G401 (cell line): ENCODE measurements at regions not wholly inside any gene's neighbourhood (a gene's known extent, or its start where the extent isn't known, plus 50 kb on each side); places are given as distances from the start of the nearest gene placed in this dataset.

Experiments used
- DNase-seq: peaks from one replicate; pipeline ENCODE4 v3.0.0-alpha.2; 2015; ENCODE audit warnings: low spot score
- in situ Hi-C: cut with HindIII; loops from 2 replicates; pipeline ENCODE4 v1.10.0; 2016; ENCODE audit warnings: low sequenced_read_pairs, mixed read lengths

DNA sequence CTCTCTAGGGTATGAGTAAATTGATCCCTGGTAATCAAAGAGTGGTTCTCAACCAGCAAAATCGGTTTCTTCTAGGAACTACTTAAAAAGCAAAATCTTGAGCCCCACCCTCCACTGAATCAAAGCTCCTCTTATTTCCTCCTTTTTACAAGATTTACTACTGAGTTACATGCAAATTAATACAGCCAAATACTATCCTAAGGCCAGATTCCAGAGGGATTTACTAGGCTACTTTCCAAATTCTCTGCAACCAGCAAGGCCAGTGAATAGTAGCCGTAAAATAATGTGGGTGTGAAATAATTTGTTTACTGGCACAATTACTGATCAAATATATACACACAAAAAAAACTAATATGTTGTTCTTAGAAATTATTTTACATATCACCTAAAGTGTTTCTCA lies 1583.8 kb downstream of the NCAM2 start:
- DNase-seq: no peak
- in situ Hi-C loops: no loop called here

DNA sequence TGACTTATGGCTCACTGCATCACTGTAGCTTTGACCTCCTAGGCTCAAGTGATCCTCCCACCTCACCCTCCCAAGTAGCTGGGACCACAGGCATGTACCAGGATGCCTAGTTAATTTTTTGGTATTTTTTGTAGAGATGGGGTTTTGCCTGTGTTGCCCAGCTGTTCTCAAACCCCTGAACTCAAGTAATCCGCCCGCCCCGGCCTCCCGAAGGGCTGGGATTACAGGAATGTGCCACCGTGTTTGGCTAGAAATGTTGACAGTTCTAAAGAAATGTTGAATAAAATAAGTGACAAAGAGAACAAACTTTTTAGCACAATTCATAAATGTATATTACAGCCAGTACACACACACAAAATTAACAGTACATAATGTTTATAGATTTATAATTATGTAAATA lies 1586.1 kb downstream of the NCAM2 start:
- in situ Hi-C loops: no loop called here
- DNase-seq: no peak

DNA sequence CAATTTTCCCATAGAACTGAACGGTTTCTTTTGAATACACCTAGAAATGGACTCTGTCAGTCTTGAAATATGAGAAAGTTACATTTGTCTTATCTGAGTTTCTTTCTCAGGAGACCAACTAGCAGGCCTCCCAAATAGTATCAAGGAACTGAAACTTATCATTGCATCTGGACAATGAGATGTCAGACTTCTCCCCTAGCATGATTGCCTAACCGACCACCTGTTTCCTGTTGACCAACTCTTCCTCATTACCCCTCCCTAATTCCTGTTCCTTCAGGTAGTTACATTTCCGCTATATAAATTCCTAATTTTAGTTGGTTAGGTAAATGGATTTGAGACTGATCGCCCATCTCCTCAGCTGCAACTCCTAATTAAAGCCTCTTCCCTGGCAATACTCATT lies 1587.3 kb downstream of the NCAM2 start:
- in situ Hi-C loops: no loop called here
- DNase-seq: no peak

DNA sequence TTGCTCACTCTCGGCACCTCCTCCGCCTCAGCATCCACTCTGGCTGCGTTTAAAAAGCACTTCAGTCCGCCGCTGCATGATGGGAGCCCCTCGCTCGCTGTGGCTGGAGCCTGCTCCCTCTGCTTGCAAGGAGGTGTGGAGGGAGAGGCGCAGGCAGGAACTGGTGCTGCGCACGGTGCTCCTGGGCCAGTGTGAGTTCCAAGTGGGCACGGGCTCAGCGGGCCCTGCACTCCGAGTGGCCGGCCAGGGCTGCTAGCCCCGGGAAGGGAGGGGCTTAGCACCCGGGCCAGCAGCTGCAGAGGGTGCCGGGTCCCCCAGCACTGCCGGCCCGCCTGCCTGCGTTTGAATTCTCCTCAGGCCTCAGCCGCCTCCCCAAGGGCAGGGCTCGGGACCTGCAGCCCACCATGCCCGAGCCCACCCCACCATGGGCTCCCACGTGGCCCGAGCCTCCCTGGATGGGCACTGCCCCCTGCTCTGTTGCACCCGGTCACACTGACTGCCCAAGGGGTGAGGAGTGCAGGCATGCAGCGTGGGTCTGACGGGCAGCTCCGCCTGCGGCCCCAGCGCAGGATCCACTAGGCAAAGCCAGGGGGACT lies 1599.5 kb downstream of the NCAM2 start:
- DNase-seq: no peak
- in situ Hi-C loops: no loop called here

DNA sequence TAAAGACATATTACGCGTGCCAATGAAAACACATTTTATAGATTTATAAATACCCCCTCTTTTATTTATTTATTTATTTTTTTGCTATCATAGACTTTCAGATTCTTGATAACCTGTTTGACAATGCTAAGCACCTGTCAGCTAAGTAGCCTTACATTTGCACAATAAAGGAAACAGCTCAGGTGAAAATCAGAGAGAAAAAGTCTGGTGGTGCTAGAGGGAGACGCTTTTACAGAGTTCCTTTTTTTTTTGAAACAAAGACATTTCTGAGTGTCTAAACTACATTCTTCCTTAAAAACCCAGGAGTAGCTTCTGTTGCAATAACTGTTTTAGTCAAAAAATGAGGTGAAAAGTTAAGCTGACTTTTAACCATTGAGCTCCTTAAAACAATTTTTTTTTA lies 1611.6 kb downstream of the NCAM2 start:
- no peak for DNase-seq
- in situ Hi-C loops: no loop called here

DNA sequence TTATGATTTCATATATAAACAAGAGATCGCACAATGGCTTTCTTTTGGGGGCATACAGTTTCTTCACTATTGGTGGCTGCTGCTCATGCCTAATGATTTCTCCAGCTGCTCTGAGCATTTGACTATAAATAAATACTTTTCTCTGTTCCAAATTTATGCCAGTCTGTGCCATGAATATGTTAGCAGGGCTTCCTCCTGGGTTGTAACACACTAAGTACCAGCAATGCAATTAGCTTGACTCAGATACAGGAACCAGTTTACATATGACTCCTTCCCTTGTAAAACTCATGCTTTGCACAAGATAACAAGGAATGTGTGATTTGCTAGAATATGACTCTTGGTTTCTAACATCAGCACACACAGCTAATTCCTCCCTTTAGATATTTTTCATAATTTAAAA lies 1629.7 kb downstream of the NCAM2 start:
- in situ Hi-C loops: no loop called here
- DNase-seq: no peak

DNA sequence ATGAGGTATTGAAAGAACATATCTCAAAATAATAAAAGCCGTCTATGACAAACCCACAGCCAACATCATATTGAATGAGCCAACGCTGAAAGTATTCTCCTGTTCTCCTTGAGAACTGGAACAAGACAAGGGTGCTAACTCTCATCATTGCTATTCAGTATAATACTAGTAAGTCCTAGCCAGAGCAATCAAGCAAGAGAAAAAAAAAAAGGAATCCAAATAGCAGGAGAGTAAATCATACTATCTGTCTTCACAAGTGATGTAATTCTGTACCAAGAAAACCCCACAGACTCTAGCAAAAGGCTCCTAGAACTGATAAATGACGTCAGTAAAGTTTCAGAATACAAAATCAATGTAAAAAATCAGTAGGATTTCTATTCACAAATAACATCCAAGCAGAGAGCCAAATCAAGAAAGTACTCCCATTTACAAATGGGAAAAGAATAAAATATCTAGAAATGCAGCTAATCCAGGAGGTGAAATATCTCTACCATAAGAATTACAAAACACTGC lies 1632.8 kb downstream of the NCAM2 start:
- DNase-seq: no peak
- in situ Hi-C loops: no loop called here

DNA sequence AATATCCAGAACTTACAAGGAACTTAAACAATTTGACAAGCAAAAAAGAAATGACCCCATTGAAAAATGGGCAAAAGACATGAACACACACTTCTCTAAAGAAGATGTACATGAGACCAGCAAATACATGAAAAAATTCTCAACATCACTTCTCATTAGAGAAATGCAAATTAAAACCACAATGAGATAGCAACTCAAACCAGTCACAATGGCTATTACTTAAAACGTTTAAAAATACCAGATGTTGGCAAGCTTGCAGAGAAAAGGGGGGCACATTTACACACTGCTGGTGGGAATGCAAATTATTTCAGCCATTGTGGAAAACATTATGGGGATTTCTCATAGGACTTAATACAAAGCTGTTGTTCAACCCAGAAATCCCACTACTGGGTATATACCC lies 1634.0 kb downstream of the NCAM2 start:
- no peak for DNase-seq
- in situ Hi-C loops: no loop called here

DNA sequence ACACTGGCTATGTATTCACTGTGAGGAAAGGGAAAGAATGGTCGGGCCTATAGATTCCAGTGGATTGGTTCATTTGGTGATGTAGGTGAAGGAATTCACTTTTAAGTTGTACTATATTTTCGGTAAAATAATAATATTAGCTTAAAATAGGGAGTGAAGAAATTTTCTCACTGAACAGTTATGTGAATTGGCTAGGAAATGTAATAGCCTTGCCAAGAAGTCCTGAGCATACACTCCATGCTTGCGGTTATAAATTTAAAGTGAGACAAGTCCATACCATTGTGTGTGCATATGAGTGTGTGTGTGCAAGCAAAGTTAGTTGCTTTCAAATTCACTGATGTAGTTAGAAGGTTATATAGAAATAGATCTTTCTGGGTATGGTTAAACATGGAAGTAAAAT lies 1651.0 kb downstream of the NCAM2 start:
- no peak for DNase-seq
- in situ Hi-C loops: no loop called here

DNA sequence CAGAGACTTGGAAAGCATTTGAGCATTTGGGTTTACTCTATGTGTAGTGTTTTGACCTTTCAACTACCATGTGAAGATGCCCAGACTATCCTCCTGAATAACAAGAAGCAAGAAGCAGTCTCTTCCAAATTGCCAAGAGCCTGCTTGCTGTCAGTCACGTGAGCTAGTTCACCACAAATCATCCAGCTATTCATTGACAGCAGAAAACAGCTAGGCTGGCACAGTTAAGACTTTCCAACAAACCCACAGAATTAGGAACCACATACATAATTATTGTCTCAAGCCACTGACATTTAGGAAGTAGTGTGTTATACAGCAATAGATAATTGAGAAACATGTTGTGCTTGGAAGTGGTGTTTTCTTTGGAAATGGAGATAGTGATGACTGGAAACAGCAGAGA lies 1652.0 kb downstream of the NCAM2 start:
- no peak for DNase-seq
- in situ Hi-C loops: no loop called here

DNA sequence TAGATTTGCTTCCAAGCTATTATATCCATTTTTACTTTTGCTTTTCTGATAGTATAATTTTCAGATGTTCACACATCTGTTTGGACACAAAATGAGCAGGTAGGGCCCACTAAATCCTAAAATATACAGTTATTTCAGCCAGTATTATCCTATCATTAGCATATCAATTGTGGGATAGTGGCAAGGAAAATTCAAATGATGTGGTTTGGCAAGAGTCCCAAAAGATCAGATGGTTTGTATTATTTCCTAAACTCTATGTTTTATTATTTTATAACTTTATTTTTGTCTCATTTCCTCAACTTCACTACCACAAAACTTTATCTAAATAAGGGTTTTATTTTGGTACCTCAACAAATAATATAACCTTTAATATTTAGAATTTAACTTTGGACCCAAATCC lies 1659.6 kb downstream of the NCAM2 start:
- DNase-seq: no peak
- in situ Hi-C loops: no loop called here

DNA sequence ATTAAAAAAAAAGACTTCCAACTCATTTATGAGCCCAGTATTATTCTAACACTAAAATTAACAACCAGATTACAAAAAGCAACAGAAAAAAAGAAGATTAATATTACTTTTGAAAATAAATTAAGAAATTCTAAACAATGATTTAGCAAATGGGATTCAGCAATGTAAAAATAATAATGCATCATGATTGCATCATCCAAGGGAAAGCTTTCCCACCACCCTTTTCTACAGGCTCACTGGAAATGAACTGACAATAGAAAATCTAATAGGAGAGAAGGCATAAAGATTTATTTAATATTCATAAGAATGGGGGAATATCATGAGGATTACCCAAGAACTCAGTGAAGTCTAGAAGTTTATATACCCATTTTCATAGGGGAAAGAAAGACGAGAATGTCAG lies 1671.9 kb downstream of the NCAM2 start:
- no peak for DNase-seq
- in situ Hi-C loops: no loop called here

DNA sequence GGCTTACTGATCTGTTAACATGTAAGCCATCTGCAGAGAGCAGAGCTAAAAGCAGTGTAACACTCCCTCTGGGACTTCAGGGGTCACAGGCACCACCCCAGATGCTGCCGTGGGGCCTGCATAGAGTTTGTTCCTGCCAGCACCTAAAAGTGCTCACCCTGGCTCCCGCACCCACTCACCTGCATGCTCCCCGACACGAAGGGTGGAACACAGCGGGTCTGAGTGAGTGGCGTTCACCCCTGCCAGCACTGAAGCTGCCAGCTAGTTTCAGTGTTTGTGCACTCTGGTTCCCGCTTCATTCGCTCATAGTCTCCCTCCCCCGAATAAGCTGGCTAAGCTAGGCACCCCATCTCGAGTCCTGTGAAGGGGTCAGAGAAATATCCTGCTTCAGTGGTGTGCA lies 1681.0 kb downstream of the NCAM2 start:
- no peak for DNase-seq
- in situ Hi-C loops: no loop called here

DNA sequence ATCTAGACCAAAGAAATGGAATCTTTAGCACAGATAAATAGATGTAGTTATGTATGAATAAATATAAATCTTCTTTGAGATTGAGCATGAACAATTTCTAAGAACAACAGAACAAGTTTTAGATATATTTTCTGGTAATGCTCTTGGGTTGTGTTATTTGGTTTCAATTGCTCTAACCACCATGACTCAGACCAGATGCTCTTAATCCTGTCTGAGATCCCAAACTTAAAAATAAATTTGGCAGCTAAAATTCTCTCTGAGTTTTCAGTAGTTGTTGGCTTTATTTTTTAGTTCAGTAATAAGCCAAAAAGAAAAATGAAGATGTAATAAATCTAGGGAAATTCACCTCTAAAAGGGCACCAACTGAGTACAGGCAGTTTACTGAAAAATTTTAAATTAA lies 1693.4 kb downstream of the NCAM2 start:
- in situ Hi-C loops: no loop called here
- DNase-seq: no peak

DNA sequence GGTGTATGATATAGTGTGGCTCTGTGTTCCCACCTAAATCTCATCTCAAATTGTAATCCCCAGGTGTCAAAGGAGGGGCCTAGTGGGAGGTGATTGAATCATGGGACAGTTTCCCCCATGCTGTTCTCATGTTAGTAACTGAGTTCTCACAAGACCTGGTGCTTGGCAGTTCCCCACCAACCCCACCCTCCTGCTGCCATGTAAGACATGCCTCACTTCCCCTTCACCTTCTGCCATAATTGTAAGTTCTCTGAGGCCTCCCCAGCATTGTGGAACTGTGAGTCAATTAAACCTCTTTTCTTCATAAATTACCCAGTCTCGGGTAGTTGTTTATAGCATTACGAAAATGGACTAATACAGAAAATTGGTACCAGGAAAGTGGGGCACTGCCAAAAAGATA lies 1705.3 kb downstream of the NCAM2 start:
- no peak for DNase-seq
- in situ Hi-C loops: no loop called here

DNA sequence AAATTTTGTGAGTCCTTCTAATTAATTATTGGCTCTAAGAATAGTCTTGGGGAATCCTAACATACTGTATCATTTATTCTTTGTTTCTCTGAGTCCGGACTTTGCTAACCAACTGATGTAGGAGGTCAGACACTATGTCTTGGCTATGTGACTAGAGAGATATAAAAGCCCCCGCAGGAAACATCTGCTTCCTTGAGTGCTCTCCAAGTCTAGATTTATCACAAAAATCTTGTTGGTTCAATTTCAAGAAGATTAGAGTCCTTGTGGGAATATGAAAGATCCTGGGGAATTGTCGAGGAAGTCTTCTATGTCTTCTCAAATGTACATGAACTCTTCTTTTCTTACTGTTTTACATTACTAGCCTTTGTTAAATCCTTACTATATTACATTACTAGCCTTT lies 1712.5 kb downstream of the NCAM2 start:
- in situ Hi-C loops: no loop called here

DNA sequence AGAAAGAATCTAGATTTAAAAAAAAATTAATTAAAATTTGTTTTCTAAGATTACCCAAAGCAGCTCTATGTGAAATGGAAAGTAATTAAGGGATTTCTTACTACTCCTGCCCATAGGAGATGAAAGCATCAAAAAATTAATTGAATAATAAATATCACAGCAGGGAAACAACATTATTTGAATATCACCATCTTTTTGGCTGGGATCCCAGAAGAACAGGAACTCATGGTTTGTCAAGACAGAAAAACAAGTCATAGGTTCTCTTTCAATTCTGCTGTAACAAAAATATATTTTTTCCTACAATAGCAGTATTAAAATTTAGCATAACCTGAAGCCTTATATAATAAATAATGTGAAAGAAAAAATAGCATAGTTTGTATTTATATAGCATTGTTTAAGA lies 1713.4 kb downstream of the NCAM2 start:
- in situ Hi-C loops: no loop called here
- DNase-seq: peak; percentile 20

More for the DNA sequence above, 1712.5 kb downstream of the NCAM2 start:
- DNase-seq: peak; percentile 1

DNA sequence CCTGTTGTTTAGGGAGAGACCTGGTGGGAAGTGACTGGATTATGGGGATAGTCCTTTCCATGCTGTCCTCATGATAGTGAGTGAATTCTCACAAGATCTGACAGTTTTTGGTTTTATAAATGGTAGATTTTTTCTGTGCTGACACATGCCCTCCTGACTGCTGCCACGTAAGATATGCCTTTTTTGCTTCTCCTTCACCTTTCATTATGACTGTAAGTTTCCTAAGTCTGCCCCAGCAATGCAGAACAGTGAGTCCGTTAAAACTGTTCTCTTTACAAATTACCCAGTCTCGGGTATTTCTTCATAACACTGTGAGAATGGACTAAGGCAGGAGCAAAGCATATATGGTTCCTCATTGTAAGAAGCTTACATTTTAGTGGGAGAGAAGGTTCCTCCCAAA lies 1727.2 kb downstream of the NCAM2 start:
- in situ Hi-C loops: no loop called here
- DNase-seq: no peak

DNA sequence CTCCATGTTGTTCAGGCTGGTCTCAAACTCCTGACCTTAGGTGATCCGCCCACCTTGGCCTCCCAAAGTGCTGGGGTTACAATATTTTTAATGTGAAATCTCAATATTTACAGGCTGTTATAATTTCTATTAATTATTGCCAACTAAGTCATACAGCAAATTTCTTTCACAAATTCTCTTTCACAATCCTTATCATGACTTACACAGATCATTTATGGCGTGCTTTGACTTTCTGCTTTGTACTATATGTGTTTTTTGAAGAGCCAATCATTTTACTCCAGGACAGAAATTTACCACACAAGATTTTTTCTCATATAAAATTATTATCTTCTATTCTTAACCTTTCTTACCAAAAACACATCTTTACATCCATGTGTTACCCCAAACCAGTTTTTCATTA lies 1729.9 kb downstream of the NCAM2 start:
- no peak for DNase-seq
- in situ Hi-C loops: no loop called here

DNA sequence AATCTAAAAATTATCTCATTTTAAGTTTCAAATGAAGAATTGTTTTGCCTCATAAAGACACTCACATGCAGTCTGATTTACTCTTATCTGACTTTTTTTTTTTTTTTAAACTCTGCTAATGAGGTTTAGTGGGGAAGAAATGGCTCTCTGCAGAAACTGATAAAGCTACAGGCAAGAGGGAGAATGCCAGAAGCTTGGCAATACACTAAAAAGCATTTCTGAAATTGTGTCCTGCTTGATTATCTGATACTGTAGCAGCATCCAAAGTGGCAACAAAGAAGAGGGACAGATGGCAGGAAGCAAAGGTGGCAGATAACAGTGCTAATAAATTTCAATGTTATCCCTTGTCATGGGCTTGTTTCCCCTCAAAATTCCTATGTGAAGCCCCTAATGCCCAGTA lies 1744.9 kb downstream of the NCAM2 start:
- DNase-seq: peak; percentile 45
- in situ Hi-C loops: no loop called here

DNA sequence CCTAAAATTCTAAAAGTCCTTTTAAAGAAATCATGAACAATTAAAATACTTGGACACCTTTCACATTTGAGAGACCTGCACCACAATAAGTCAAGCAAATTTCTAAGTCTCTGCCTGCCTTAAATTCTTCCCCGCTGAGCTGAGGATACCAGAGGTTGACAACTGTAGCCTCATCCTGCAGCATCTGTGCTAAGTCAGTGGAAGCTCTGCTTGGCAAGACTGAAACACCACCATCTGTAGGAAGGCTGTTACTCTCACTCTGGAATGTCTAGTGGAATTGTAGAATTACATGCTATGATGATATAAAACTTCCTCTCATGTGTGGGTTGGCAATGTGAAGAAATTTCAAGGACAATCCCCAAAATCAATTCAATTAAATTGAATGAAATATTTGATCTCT lies 1756.5 kb downstream of the NCAM2 start:
- no peak for DNase-seq
- in situ Hi-C loops: no loop called here

DNA sequence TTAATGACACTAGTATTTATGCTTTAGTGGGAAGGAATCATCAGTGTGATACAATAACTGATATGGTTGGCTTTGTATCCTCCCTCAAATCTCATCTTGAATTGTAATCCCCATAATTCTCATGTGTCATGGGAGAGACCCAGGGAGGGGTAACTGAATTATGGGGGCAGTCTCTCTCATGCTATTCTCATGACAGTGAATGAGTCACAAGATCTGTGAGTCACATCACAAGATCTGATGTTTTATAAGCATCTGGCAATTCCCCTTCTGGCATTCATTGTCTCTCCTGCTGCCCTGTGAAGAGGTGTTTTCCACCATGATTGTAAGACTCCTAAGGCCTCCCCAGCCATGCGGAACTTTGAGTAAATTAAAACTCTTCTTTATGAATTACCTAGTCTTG lies 1760.3 kb downstream of the NCAM2 start:
- no peak for DNase-seq
- in situ Hi-C loops: no loop called here
